Neural progenitor cell (in vitro differentiated cells): ENCODE measurements at regions not wholly inside any gene's neighbourhood (a gene's known extent, or its start where the extent isn't known, plus 50 kb on each side); places are given as distances from the start of the nearest gene placed in this dataset.

Source experiments
- CTCF ChIP-seq: fragments of 200-600 bp; sonication (generic); IDR thresholded peaks from 2 replicates; pipeline ENCODE4 v1.5.1; 2017; ENCODE audit warnings: antibody characterized with exemption, mild to moderate bottlenecking
- EZH2 ChIP-seq: fragments of 200-600 bp; sonication (generic); IDR thresholded peaks from 2 replicates; pipeline ENCODE4 v1.6.1; 2017; ENCODE audit warnings: antibody characterized with exemption, mild to moderate bottlenecking, moderate library complexity
- EZH2phosphoT487 ChIP-seq: fragments of 200-600 bp; sonication (generic); IDR thresholded peaks from 2 replicates; pipeline ENCODE4 v1.6.1; 2017; ENCODE audit warnings: antibody characterized with exemption

GRCh38 chr13:34578917-34579316, 363.2 kb upstream of the NBEA start:
- TF ChIP-seq CTCF (no peak), EZH2phosphoT487 (no peak), EZH2 (no peak)
